ENCODE measurements at regions not wholly inside any gene's neighbourhood (a gene's known extent, or its start where the extent isn't known, plus 50 kb on each side); places are given as distances from the start of the nearest gene placed in this dataset.

DNA sequence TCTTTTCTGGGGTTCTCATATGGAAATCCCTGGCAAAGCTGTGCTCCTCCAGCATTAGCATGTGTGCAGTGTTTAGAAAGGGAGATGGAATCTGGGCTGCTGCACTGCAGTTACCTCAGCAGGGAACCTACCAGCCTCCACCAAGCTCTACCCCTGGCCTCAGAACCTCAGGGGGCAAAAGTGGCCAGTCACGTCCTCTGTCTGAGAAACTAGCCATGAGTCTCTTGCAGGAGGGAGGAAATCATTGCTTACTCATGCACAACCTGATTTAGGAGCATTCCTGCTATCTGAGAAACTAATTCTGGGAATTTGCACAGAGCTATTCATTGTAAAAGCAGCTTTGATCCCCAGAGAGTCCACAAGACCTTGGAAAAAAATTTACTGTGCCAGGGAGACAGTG is 80.6 kb upstream of the IPO9 start:
- TF ChIP-seq TCF7L2 (IDR thresholded peaks at IDR 0.05; ENCODE audit: low read depth, low read length) (no peak), POLR2AphosphoS5 (IDR thresholded peaks at IDR 0.05; ENCODE audit: low read depth, low read length) (no peak), SIN3A (IDR thresholded peaks at IDR 0.05; ENCODE audit: borderline replicate concordance, insufficient read depth, low read depth, low read length) (no peak)
- TF ChIP-seq, protein P1, sequence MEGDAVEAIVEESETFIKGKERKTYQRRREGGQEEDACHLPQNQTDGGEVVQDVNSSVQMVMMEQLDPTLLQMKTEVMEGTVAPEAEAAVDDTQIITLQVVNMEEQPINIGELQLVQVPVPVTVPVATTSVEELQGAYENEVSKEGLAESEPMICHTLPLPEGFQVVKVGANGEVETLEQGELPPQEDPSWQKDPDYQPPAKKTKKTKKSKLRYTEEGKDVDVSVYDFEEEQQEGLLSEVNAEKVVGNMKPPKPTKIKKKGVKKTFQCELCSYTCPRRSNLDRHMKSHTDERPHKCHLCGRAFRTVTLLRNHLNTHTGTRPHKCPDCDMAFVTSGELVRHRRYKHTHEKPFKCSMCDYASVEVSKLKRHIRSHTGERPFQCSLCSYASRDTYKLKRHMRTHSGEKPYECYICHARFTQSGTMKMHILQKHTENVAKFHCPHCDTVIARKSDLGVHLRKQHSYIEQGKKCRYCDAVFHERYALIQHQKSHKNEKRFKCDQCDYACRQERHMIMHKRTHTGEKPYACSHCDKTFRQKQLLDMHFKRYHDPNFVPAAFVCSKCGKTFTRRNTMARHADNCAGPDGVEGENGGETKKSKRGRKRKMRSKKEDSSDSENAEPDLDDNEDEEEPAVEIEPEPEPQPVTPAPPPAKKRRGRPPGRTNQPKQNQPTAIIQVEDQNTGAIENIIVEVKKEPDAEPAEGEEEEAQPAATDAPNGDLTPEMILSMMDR (IDR thresholded peaks at IDR 0.05) = no peak
